Kidney epithelial cell (primary cell): ENCODE measurements at regions not wholly inside any gene's neighbourhood (a gene's known extent, or its start where the extent isn't known, plus 50 kb on each side); places are given as distances from the start of the nearest gene placed in this dataset.

Source experiments
- DNase-seq: peaks from one replicate; pipeline ENCODE4 v3.0.0-alpha.2; 2010; ENCODE audit warnings: low read depth
- H3K27me3 ChIP-seq: 2 replicates; pipeline ENCODE4 v1.6.0; 2011; ENCODE audit warnings: low read length; ENCODE audit not compliant: control insufficient read depth, insufficient read depth
- H3K36me3 ChIP-seq: 2 replicates; pipeline ENCODE4 v1.5.1; 2011; ENCODE audit warnings: low read length; ENCODE audit not compliant: control insufficient read depth, insufficient read depth
- H3K4me3 ChIP-seq: 2 replicates; pipeline ENCODE4 v1.5.1; 2011; ENCODE audit warnings: low read depth, mild to moderate bottlenecking, control low read depth, low read length
- CTCF ChIP-seq: IDR thresholded peaks from 2 replicates; pipeline ENCODE4 v1.5.1; 2011; ENCODE audit warnings: mild to moderate bottlenecking, moderate library complexity, low read length, control low read depth, inconsistent platforms; ENCODE audit not compliant: insufficient read depth, poor library complexity, severe bottlenecking

GRCh38 chr7:29619111-29619510, 55.5 kb downstream of the PRR15 start:
- DNase-seq: no peak
- TF ChIP-seq CTCF: no peak
- Histone ChIP-seq H3K36me3 (no peaks in the 10 kb centered on the region), H3K27me3 (no peaks in the 10 kb centered on the region), H3K4me3 (no peak overlapping the region)

GRCh38 chr7:29619848-29620555, 56.4 kb downstream of the PRR15 start:
- DNase-seq: no peak
- no peaks in the 10 kb centered on the region for H3K27me3 ChIP-seq
- H3K4me3 ChIP-seq: no peak overlapping the region
- TF ChIP-seq CTCF: no peak
- H3K36me3 ChIP-seq: no peaks in the 10 kb centered on the region

GRCh38 chr7:29620556-29620930, 56.9 kb downstream of the PRR15 start:
- DNase-seq: no peak
- Histone ChIP-seq H3K36me3 (no peaks in the 10 kb centered on the region), H3K27me3 (no peaks in the 10 kb centered on the region), H3K4me3 (no peak overlapping the region)
- TF ChIP-seq CTCF: no peak

GRCh38 chr7:29622335-29623265, 59.0 kb downstream of the PRR15 start:
- Histone ChIP-seq H3K4me3 (no peak overlapping the region), H3K27me3 (no peaks in the 10 kb centered on the region), H3K36me3 (no peaks in the 10 kb centered on the region)
- DNase-seq: peak; percentile 89
- no peak for TF ChIP-seq CTCF

- H3K27me3 ChIP-seq: no peaks in the 10 kb centered on the region
- DNase-seq: no peak
- H3K4me3 ChIP-seq: no peak overlapping the region
- H3K36me3 ChIP-seq: no peaks in the 10 kb centered on the region
- no peak for TF ChIP-seq CTCF
Observed at GRCh38 chr7:29623973-29624372, 60.3 kb downstream of the PRR15 start.
